Astrocyte of the spinal cord (primary cell): ENCODE measurements at regions not wholly inside any gene's neighbourhood (a gene's known extent, or its start where the extent isn't known, plus 50 kb on each side); places are given as distances from the start of the nearest gene placed in this dataset.

Experiments
- DNase-seq: peaks from one replicate; pipeline ENCODE4 v3.0.0; 2011; ENCODE audit warnings: low read depth, low spot score
- H3K4me3 ChIP-seq: 2 replicates; pipeline ENCODE4 v1.5.1; 2011; ENCODE audit warnings: low read depth, mild to moderate bottlenecking, low read length, moderate library complexity
- in situ Hi-C: cut with HindIII; loops from 2 replicates; pipeline ENCODE4 v1.10.0; 2017; ENCODE audit warnings: low sequenced_read_pairs
- TF ChIP-seq, protein P1 (sequence below): IDR thresholded peaks from 2 replicates; pipeline ENCODE4 v1.5.1; 2012; ENCODE audit warnings: low read depth, mild to moderate bottlenecking, low read length, inconsistent platforms

DNA sequence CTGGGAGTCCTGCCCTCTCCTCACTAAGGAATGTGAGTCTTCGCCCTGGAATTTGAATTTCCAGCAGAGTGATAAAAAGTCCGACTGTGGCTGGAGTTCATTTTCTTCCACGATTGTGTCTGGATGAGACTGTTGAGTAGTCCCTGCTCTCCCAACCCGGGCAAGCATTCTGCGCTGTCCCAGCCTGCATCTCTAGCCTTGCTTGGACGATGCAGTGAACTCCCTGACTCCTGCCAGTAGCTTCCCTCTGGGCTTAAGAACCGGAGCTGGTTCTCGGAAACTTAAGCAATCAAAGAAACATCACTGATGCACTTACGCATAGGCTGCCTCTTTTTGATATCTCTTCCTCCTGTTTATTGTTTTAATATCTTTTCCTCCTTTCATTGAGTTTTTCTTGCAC is 116.0 kb upstream of the FZD8 start:
- in situ Hi-C loops, result no loop called here
- no peak overlapping the region for H3K4me3 ChIP-seq
- no peak for DNase-seq
- TF ChIP-seq, protein P1, sequence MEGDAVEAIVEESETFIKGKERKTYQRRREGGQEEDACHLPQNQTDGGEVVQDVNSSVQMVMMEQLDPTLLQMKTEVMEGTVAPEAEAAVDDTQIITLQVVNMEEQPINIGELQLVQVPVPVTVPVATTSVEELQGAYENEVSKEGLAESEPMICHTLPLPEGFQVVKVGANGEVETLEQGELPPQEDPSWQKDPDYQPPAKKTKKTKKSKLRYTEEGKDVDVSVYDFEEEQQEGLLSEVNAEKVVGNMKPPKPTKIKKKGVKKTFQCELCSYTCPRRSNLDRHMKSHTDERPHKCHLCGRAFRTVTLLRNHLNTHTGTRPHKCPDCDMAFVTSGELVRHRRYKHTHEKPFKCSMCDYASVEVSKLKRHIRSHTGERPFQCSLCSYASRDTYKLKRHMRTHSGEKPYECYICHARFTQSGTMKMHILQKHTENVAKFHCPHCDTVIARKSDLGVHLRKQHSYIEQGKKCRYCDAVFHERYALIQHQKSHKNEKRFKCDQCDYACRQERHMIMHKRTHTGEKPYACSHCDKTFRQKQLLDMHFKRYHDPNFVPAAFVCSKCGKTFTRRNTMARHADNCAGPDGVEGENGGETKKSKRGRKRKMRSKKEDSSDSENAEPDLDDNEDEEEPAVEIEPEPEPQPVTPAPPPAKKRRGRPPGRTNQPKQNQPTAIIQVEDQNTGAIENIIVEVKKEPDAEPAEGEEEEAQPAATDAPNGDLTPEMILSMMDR, result no peak

- TF ChIP-seq, protein P1, result no peak
- H3K4me3 ChIP-seq, result no peak overlapping the region
- no peak for DNase-seq
- in situ Hi-C loops, result no loop called here
Measured at GRCh38 chr10:35754519-35754918, 112.4 kb upstream of the FZD8 start.

GRCh38 chr10:35752469-35753461 is 110.7 kb upstream of the FZD8 start:
- DNase-seq, result no peak
- H3K4me3 ChIP-seq, result no peak overlapping the region
- TF ChIP-seq, protein P1, result no peak
- in situ Hi-C loops, result no loop called here

- no peak overlapping the region for H3K4me3 ChIP-seq
- DNase-seq, result no peak
- in situ Hi-C loops, result no loop called here
- TF ChIP-seq, protein P1, result no peak
Measured at GRCh38 chr10:35751347-35751746, 109.3 kb upstream of the FZD8 start.

- in situ Hi-C loops, result no loop called here
- no peak overlapping the region for H3K4me3 ChIP-seq
- TF ChIP-seq, protein P1, result no peak
- no peak for DNase-seq
Measured at GRCh38 chr10:35749230-35749629, 107.1 kb upstream of the FZD8 start.

GRCh38 chr10:35745617-35746403 is 103.7 kb upstream of the FZD8 start:
- DNase-seq, result no peak
- no peak overlapping the region for H3K4me3 ChIP-seq
- TF ChIP-seq, protein P1, result no peak
- in situ Hi-C loops, result no loop called here
